Body of pancreas (tissue), 4 donors: ENCODE measurements at regions not wholly inside any gene's neighbourhood (a gene's known extent, or its start where the extent isn't known, plus 50 kb on each side); places are given as distances from the start of the nearest gene placed in this dataset.
A peak's percentile ranks its signal among the peaks of the same experiment; 100 is the strongest.
"Not testable (repeated sequence)": the region's sequence is repeated elsewhere in the genome, so short reads cannot be mapped to it uniquely, and the experiment has no call there.

Experiments
- ATAC-seq: fragments of 150-250 bp; one replicate; pipeline ENCODE4 v1.9.1; 2016
- DNase-seq, 4 donors: peaks; one replicate each; pipeline ENCODE4 v3.0.0-alpha.2; 2019
- H3K27ac ChIP-seq, 4 donors: fragments of 200-600 bp; sonication (generic); 1 replicate in 3 of 4; 2 replicates in 1 of 4; pipeline versions ENCODE4 v1.5.1 to v1.6.1; 2016 to 2019; ENCODE audit warnings: mild to moderate bottlenecking in 1 of 4, mixed read lengths in 1 of 4, moderate library complexity in 1 of 4
- H3K27me3 ChIP-seq, 2 donors: fragments of 200-600 bp; sonication (generic); one replicate each; pipeline ENCODE4 v1.6.0; 2016; ENCODE audit warnings: mild to moderate bottlenecking in 1 of 2
- H3K36me3 ChIP-seq, 2 donors: fragments of 200-600 bp; sonication (generic); replicated peaks in 1 of 2; 2 replicates each; pipeline ENCODE4 v1.5.1; 2016; ENCODE audit warnings: low read depth in 2 of 2; ENCODE audit not compliant: insufficient read depth in 1 of 2
- H3K4me1 ChIP-seq: fragments of 200-600 bp; sonication (generic); one replicate; pipeline ENCODE4 v1.6.0; 2016
- H3K4me3 ChIP-seq, 2 donors: fragments of 200-600 bp; sonication (generic); 1 replicate in 1 of 2; 2 replicates in 1 of 2; pipeline ENCODE4 v1.5.1; 2016 to 2019
- H3K9me3 ChIP-seq, 3 donors: fragments of 200-600 bp; sonication (generic); 1 replicate in 2 of 3; 2 replicates in 1 of 3; pipeline ENCODE4 v1.5.1; 2016
- CTCF ChIP-seq, 7 experiments: fragments of 450-650 bp in 4 of 7; fragments of 200-600 bp in 3 of 7; sonication (generic) in 3 of 7; IDR thresholded peaks; one replicate each; pipeline ENCODE4 v1.5.1; 2016 to 2019; ENCODE audit warnings: antibody characterized with exemption in 7 of 7
- POLR2A ChIP-seq, 3 donors: fragments of 450-650 bp; IDR thresholded peaks; one replicate each; pipeline ENCODE4 v1.6.1; 2016; ENCODE audit warnings: antibody characterized with exemption in 3 of 3, mild to moderate bottlenecking in 2 of 3
- WGBS, 2 donors: methylation state at CpG; one replicate each; pipeline ENCODE4 v1.1.5; 2017; 5-methylcytosine and 5-hydroxymethylcytosine counted together
- intact Hi-C: fragments of 100-400 bp; cut with DNase I; formaldehyde crosslinking; loops from one replicate; pipeline ENCODE4 v1.15.1; 2023

GRCh38 chr9:31183866-31184265 lies 1200.6 kb upstream of the ACO1 start:
- intact Hi-C loops: no loop called here
- Histone ChIP-seq H3K27ac (no peak overlapping the region), H3K9me3 (no peaks in the 10 kb centered on the region), H3K4me1 (no peaks in the 10 kb centered on the region), H3K4me3 (no peak overlapping the region), H3K27me3 (no peaks in the 10 kb centered on the region), H3K36me3 (no peaks in the 10 kb centered on the region)
- 73 to 92% methylated on average over 2 of the region's 2 CpGs for WGBS, 2 donors
- ATAC-seq: no peak
- no peak for TF ChIP-seq POLR2A (IDR thresholded peaks at IDR 0.05)
- no peak for TF ChIP-seq CTCF (IDR thresholded peaks at IDR 0.05)
- no peak for DNase-seq

GRCh38 chr9:31185831-31186230 lies 1198.6 kb upstream of the ACO1 start:
- no peak overlapping the region for H3K27ac ChIP-seq
- H3K27me3 ChIP-seq: no peaks in the 10 kb centered on the region
- no peaks in the 10 kb centered on the region for H3K9me3 ChIP-seq
- no peak overlapping the region for H3K4me3 ChIP-seq
- DNase-seq: no peak
- no peak for ATAC-seq
- TF ChIP-seq CTCF (IDR thresholded peaks at IDR 0.05): no peak
- no peak for TF ChIP-seq POLR2A (IDR thresholded peaks at IDR 0.05)
- no peaks in the 10 kb centered on the region for H3K36me3 ChIP-seq
- intact Hi-C loops: no loop called here
- no peaks in the 10 kb centered on the region for H3K4me1 ChIP-seq

GRCh38 chr9:31188496-31188895 lies 1195.9 kb upstream of the ACO1 start:
- Histone ChIP-seq H3K27ac (no peak overlapping the region), H3K4me3 (no peak overlapping the region), H3K4me1 (no peaks in the 10 kb centered on the region), H3K9me3 (no peaks in the 10 kb centered on the region), H3K27me3 (no peaks in the 10 kb centered on the region), H3K36me3 (no peaks in the 10 kb centered on the region)
- DNase-seq (no peak), ATAC-seq (no peak)
- TF ChIP-seq POLR2A (IDR thresholded peaks at IDR 0.05): no peak
- no peak for TF ChIP-seq CTCF (IDR thresholded peaks at IDR 0.05)
- intact Hi-C loops: no loop called here
- WGBS, 2 donors: 21 to 22% methylated on average over 1 of the region's 1 CpG

- Histone ChIP-seq H3K9me3 (no peaks in the 10 kb centered on the region), H3K27me3 (no peaks in the 10 kb centered on the region), H3K4me3 (no peak overlapping the region), H3K27ac (no peak overlapping the region), H3K4me1 (no peaks in the 10 kb centered on the region), H3K36me3 (no peaks in the 10 kb centered on the region)
- DNase-seq (peak in 1 of 4 donors; percentile 2), ATAC-seq (no peak)
- no peak for TF ChIP-seq POLR2A (IDR thresholded peaks at IDR 0.05)
- TF ChIP-seq CTCF (IDR thresholded peaks at IDR 0.05): no peak
- 61 to 76% methylated on average over 9 of the region's 9 CpGs for WGBS, 2 donors
- intact Hi-C loops: no loop called here
These were observed 1173.4 kb upstream of the ACO1 start for GRCh38 chr9:31210978-31211570.

- ATAC-seq, intact Hi-C loops: not testable (repeated sequence)
These were observed 1154.5 kb upstream of the ACO1 start for GRCh38 chr9:31229976-31230375.

More at GRCh38 chr9:31229976-31230375, 1154.5 kb upstream of the ACO1 start:
- H3K36me3 ChIP-seq, H3K4me1 ChIP-seq, H3K27me3 ChIP-seq, H3K27ac ChIP-seq, H3K9me3 ChIP-seq, H3K4me3 ChIP-seq, DNase-seq: not testable (repeated sequence)
- WGBS, 2 donors: 50 to 67% methylated on average over 2 to 4 of the region's 4 CpGs
